HepG2 (cell line): ENCODE measurements at regions not wholly inside any gene's neighbourhood (a gene's known extent, or its start where the extent isn't known, plus 50 kb on each side); places are given as distances from the start of the nearest gene placed in this dataset.

Experiments used
- ATAC-seq: fragments of 200-7000 bp; cut with Tn5 transposase; 3 replicates; pipeline ENCODE4 v1.9.1; 2020; ENCODE audit warnings: mild to moderate bottlenecking, moderate library complexity
- BruUV-seq: library from RNA; stranded (reverse); fragments of 400-500 nt; replicated peaks from 2 replicates; lab custom pipeline; 2021; lab: Mats Ljungman, UMichigan
- CTCF ChIA-PET: fragments of 300-600 bp; formaldehyde crosslinking; extraction: SDS; loops from one replicate; lab custom pipeline; 2021; ENCODE audit warnings: low total read pairs, inconsistent platforms, low intra/inter-chr PET ratio; lab: Yijun Ruan, JAX
- POLR2A ChIA-PET: fragments of 350-600 bp; sonication (Branson Sonifier 250); formaldehyde crosslinking; loops from one replicate; lab custom pipeline; 2020; ENCODE audit warnings: antibody characterized with exemption, inconsistent platforms; lab: Yijun Ruan, JAX
- DNase-seq: peaks from one replicate; pipeline ENCODE4 v3.0.0-alpha.2; 2015; ENCODE audit warnings: low spot score
- FAIRE-seq: peaks from 3 replicates; lab custom pipeline; 2011; peaks lifted over from hg19 to GRCh38; lab: Jason Lieb, UNC
- H2AFZ ChIP-seq: one replicate; pipeline ENCODE4 v1.6.1; 2011; ENCODE audit warnings: low read length, inconsistent platforms
- H3K27ac ChIP-seq: fragments of 300-600 bp; 3 replicates; pipeline ENCODE4 v1.8.0; 2011; ENCODE audit warnings: mixed run types, mild to moderate bottlenecking, mixed read lengths, low read length, inconsistent platforms; ENCODE audit not compliant: insufficient read depth; ENCODE audit errors: extremely low read length
- H3K27me3 ChIP-seq, 2 experiments: fragments of 200-600 bp in 1 of 2; 2 replicates in 1 of 2; 3 replicates in 1 of 2; pipeline versions ENCODE4 v1.6.0 to v1.8.0; 2011; ENCODE audit warnings: low read length in 2 of 2, mild to moderate bottlenecking in 2 of 2, moderate library complexity in 2 of 2, inconsistent platforms in 1 of 2; ENCODE audit not compliant: insufficient read depth in 2 of 2, control insufficient read depth in 1 of 2
- H3K36me3 ChIP-seq, 2 experiments: fragments of 200-600 bp in 1 of 2; replicated peaks in 1 of 2; 2 replicates in 1 of 2; 3 replicates in 1 of 2; pipeline versions ENCODE4 v1.5.1 to v1.8.0; 2011; ENCODE audit warnings: low read length in 2 of 2, inconsistent platforms in 1 of 2; ENCODE audit not compliant: insufficient read depth in 2 of 2, control insufficient read depth in 1 of 2
- H3K4me1 ChIP-seq: 2 replicates; pipeline ENCODE4 v1.5.1; 2012; ENCODE audit warnings: low read length, inconsistent platforms; ENCODE audit not compliant: insufficient read depth
- H3K4me2 ChIP-seq: 2 replicates; pipeline ENCODE4 v1.6.0; 2011; ENCODE audit warnings: low read depth, low read length, inconsistent platforms
- H3K4me3 ChIP-seq, 3 experiments: fragments of 200-600 bp in 1 of 3; sonication (generic), shearing (Covaris generic) in 1 of 3; replicated peaks in 1 of 3; 2 replicates each; pipeline ENCODE4 v1.5.1; 2011 to 2016; ENCODE audit warnings: low read length in 3 of 3, inconsistent platforms in 2 of 3, low read depth in 2 of 3, mild to moderate bottlenecking in 2 of 3, control low read depth in 1 of 3, mixed read lengths in 1 of 3; ENCODE audit not compliant: insufficient read depth in 1 of 3
- H3K79me2 ChIP-seq: one replicate; pipeline ENCODE4 v1.6.1; 2011; ENCODE audit warnings: low read length, inconsistent platforms; ENCODE audit not compliant: insufficient read depth
- H3K9ac ChIP-seq: 2 replicates; pipeline ENCODE4 v1.6.0; 2011; ENCODE audit warnings: mild to moderate bottlenecking, low read depth, low read length, inconsistent platforms; ENCODE audit not compliant: insufficient read depth
- H3K9me3 ChIP-seq: 2 replicates; pipeline ENCODE4 v1.5.1; 2012; ENCODE audit warnings: mild to moderate bottlenecking, low read length
- H4K20me1 ChIP-seq: 2 replicates; pipeline ENCODE4 v1.6.0; 2011; ENCODE audit warnings: inconsistent platforms, mild to moderate bottlenecking, low read length, moderate library complexity; ENCODE audit not compliant: insufficient read depth
- CEBPG ChIP-seq: IDR thresholded peaks from 2 replicates; pipeline ENCODE4 v1.6.1; 2016
- CSRNP2 ChIP-seq: sonication (generic); formaldehyde crosslinking; conservative IDR thresholded peaks from 2 replicates; pipeline ENCODE4 v1.8.0; 2022; ENCODE audit warnings: low read depth, missing genetic modification reagents
- MAFK ChIP-seq, 2 experiments: IDR thresholded peaks in 1 of 2; conservative IDR thresholded peaks in 1 of 2; 2 replicates each; pipeline ENCODE4 v1.6.1; 2011; ENCODE audit warnings: improper control_type of control experiment in 2 of 2, low read length in 2 of 2
- MED1 ChIP-seq: sonication (generic); formaldehyde crosslinking; IDR thresholded peaks from 2 replicates; pipeline ENCODE4 v1.4.0; 2020; ENCODE audit warnings: missing genetic modification reagents
- MLXIP ChIP-seq: sonication (generic); formaldehyde crosslinking; IDR thresholded peaks from 2 replicates; pipeline ENCODE4 v1.9.0; 2021; ENCODE audit warnings: missing genetic modification reagents, borderline replicate concordance
- NCOA2 ChIP-seq: sonication (generic); formaldehyde crosslinking; IDR thresholded peaks from 2 replicates; pipeline ENCODE4 v1.8.0; 2022; ENCODE audit warnings: inconsistent platforms
- SNRNP70 ChIP-seq: fragments of 200-400 bp; formaldehyde crosslinking; IDR thresholded peaks from 2 replicates; pipeline ENCODE4 v1.6.1; 2017; ENCODE audit warnings: mild to moderate bottlenecking, low read depth, low read length, moderate library complexity
- TMF1 ChIP-seq: sonication (generic); formaldehyde crosslinking; IDR thresholded peaks from 2 replicates; pipeline ENCODE4 v1.8.1; 2022; ENCODE audit warnings: low read depth, missing genetic modification reagents
- ZBTB10 ChIP-seq: sonication (generic); formaldehyde crosslinking; IDR thresholded peaks from 2 replicates; pipeline ENCODE4 v1.4.0; 2020; ENCODE audit warnings: missing genetic modification reagents, borderline replicate concordance
- ZBTB3 ChIP-seq: sonication (generic); formaldehyde crosslinking; IDR thresholded peaks from 2 replicates; pipeline ENCODE4 v1.4.0; 2020; ENCODE audit warnings: low read depth, mild to moderate bottlenecking, moderate library complexity, missing genetic modification reagents, borderline replicate concordance
- ZNF343 ChIP-seq: sonication (generic); formaldehyde crosslinking; IDR thresholded peaks from 2 replicates; pipeline ENCODE4 v1.4.0; 2020; ENCODE audit warnings: mild to moderate bottlenecking, missing genetic modification reagents
- ZSCAN31 ChIP-seq: sonication (generic); formaldehyde crosslinking; IDR thresholded peaks from 2 replicates; pipeline ENCODE4 v1.5.0; 2020; ENCODE audit warnings: low read depth, mild to moderate bottlenecking, missing genetic modification reagents
- whole genome bisulfite sequencing: methylation state at CpG from one replicate; pipeline ENCODE4 v1.1.6; 2017; ENCODE audit warnings: low lambda C conversion rate; 5-methylcytosine and 5-hydroxymethylcytosine counted together
- in situ Hi-C: cut with HindIII; loops from 2 replicates; pipeline ENCODE4 v1.10.0; 2017; ENCODE audit warnings: low pct_unique_long_range_greater_than_20kb; ENCODE audit not compliant: extremely low pct_ligation_motif_present
- intact Hi-C: fragments of 100-400 bp; cut with micrococcal nuclease; formaldehyde crosslinking; loops from one replicate; pipeline ENCODE4 v1.10.0; 2022; ENCODE audit not compliant: unreplicated experiment

GRCh38 chr4:156243015-156243414, 289.3 kb upstream of the CTSO start:
- no TSS peak for BruUV-seq
- Histone ChIP-seq H4K20me1 (no peaks in the 10 kb centered on the region), H3K27me3 (no peaks in the 10 kb centered on the region), H3K4me2 (no peak overlapping the region), H3K9ac (no peak overlapping the region), H3K27ac (no peak overlapping the region), H3K9me3 (no peaks in the 10 kb centered on the region), H3K79me2 (no peaks in the 10 kb centered on the region), H2AFZ (no peak overlapping the region), H3K36me3 (no peaks in the 10 kb centered on the region), H3K4me3 (no peak overlapping the region), H3K4me1 (no peaks in the 10 kb centered on the region)
- intact Hi-C loops (no loop called here), in situ Hi-C loops (no loop called here)
- POLR2A ChIA-PET: no interaction called here
- TF ChIP-seq CEBPG (CRISPR knock-in tag) (no peak), ZBTB3 (CRISPR knock-in tag) (no peak), MAFK (conservative IDR thresholded peaks at IDR 0.05 in 1 of 2, IDR thresholded peaks at IDR 0.05 in 1 of 2; ENCODE audit: low read length in 2 of 2) (peak; percentile 16 to 43; a peak in 2 of 4 replicates)
- under 1% methylated on average over 4 of the region's 4 CpGs for WGBS
- DNase-seq (no peak), ATAC-seq (no peak), FAIRE-seq (no peak)
- CTCF ChIA-PET: no interaction called here

GRCh38 chr4:156242390-156242789, 288.7 kb upstream of the CTSO start:
- Histone ChIP-seq H3K27ac (no peak overlapping the region), H4K20me1 (no peaks in the 10 kb centered on the region), H3K4me1 (no peaks in the 10 kb centered on the region), H2AFZ (no peak overlapping the region), H3K4me3 (no peak overlapping the region), H3K9me3 (no peaks in the 10 kb centered on the region), H3K4me2 (no peak overlapping the region), H3K9ac (no peak overlapping the region), H3K79me2 (no peaks in the 10 kb centered on the region), H3K36me3 (no peaks in the 10 kb centered on the region), H3K27me3 (no peaks in the 10 kb centered on the region)
- ATAC-seq (no peak), DNase-seq (no peak), FAIRE-seq (no peak)
- ChIA-PET POLR2A (no interaction called here), CTCF (no interaction called here)
- in situ Hi-C loops: no loop called here
- BruUV-seq: no TSS peak
- WGBS: 53% methylated on average over 2 of the region's 4 CpGs
- intact Hi-C loops: no loop called here
- TF ChIP-seq ZSCAN31 (CRISPR knock-in tag) (no peak), CSRNP2 (CRISPR knock-in tag) (no peak), TMF1 (CRISPR knock-in tag) (no peak), MLXIP (CRISPR knock-in tag) (no peak), MED1 (CRISPR knock-in tag) (no peak), ZNF343 (no peak), SNRNP70 (no peak), ZBTB10 (no peak), NCOA2 (CRISPR knock-in tag) (no peak)
- TF ChIP-seq, all 625 proteins: peak for 0
